Glutamatergic neuron (in vitro differentiated cells): ENCODE measurements at regions not wholly inside any gene's neighbourhood (a gene's known extent, or its start where the extent isn't known, plus 50 kb on each side); places are given as distances from the start of the nearest gene placed in this dataset.

Experiments
- DNase-seq: peaks from one replicate; pipeline ENCODE4 v3.0.0; 2022
- H3K27ac Mint-ChIP-seq: one replicate; pipeline ENCODE4 v1.8.0; 2020; ENCODE audit warnings: mild to moderate bottlenecking, mixed read lengths, inconsistent platforms; ENCODE audit not compliant: unreplicated experiment
- H3K27me3 Mint-ChIP-seq: one replicate; pipeline ENCODE4 v1.8.0; 2020; ENCODE audit warnings: mild to moderate bottlenecking, moderate library complexity, mixed read lengths, inconsistent platforms; ENCODE audit not compliant: unreplicated experiment
- H3K36me3 Mint-ChIP-seq: one replicate; pipeline ENCODE4 v1.8.0; 2020; ENCODE audit warnings: mild to moderate bottlenecking, mixed read lengths, inconsistent platforms; ENCODE audit not compliant: unreplicated experiment
- H3K4me1 Mint-ChIP-seq: one replicate; pipeline ENCODE4 v1.8.0; 2020; ENCODE audit warnings: mild to moderate bottlenecking, low read depth, mixed read lengths, inconsistent platforms; ENCODE audit not compliant: unreplicated experiment
- H3K4me3 Mint-ChIP-seq: one replicate; pipeline ENCODE4 v1.8.0; 2020; ENCODE audit warnings: mild to moderate bottlenecking, mixed read lengths, inconsistent platforms; ENCODE audit not compliant: unreplicated experiment
- H3K9me3 Mint-ChIP-seq: one replicate; pipeline ENCODE4 v1.8.0; 2020; ENCODE audit warnings: mild to moderate bottlenecking, moderate library complexity, mixed read lengths, inconsistent platforms; ENCODE audit not compliant: unreplicated experiment
- CTCF ChIP-seq: fragments of 200-600 bp; sonication (generic); IDR thresholded peaks from one replicate; pipeline ENCODE4 v1.5.0; 2021; ENCODE audit not compliant: partially characterized antibody, unreplicated experiment

DNA sequence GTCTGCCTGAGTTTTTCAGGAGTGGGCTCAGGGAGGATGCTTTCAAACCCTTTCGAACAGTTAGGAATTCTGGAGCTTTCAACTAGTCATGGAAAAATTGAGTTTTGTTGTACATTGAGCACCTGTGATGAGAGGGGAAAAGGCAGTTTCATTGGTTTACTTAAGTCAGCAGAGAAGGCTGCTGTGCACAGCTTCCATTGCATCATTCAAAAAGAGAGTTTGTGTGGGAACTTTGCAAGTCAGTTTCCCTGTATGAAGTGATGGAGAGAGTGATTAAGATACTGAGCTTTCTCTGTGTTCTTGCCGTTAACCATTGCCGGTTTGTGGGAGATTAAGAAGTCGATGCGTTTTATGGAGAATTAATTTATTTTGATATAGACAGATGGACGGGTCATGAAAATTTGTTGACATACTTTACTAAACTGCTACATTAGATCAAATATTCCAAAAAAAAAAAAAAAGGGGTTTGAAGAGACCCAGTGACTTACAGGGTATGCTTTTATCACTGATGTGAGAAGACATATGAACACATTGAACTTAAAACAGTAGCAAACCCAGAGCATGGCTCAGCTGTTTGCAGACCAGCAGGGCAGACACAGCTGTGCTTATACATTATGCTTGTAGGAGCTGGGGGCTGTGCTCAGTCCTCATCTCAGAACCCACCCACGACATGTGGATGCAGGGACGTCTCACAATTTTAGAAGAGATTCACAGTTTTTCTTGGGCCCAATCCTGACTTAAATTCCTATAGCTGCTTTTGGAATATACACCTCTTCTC is 234.1 kb downstream of the SOX4 start:
- Mint-ChIP-seq H3K36me3 (peaks cover 4% of the 10 kb centered on the region), H3K9me3 (peaks cover 11% of the 10 kb centered on the region), H3K4me1 (peaks cover 46% of the 10 kb centered on the region), H3K27me3 (peaks cover 2% of the 10 kb centered on the region), H3K4me3 (peak overlapping the region; percentile 64), H3K27ac (peak overlapping the region; percentile 91)
- TF ChIP-seq CTCF, result no peak
- peak; percentile 43 for DNase-seq

DNA sequence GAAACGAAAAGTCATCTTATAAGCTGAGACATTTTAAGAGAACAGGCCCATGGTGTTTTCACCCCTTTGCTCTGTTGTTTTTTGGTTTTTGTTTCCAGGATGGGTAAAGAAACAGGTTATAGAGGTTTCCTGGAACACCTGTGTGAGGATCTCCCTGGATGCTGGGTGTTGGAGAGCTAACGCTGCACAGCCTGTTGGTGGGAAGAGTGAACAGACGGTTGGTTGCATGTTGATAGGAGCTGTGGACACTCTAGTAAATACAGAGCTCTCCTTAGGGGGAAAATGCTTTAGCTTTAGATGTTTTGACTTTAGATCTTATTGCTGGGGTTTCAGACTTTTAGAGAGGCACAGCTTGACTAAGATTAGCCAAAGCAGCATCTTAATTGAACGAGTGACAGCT is 235.2 kb downstream of the SOX4 start:
- TF ChIP-seq CTCF, result no peak
- H3K27ac Mint-ChIP-seq, result peak overlapping the region; percentile 91
- H3K9me3 Mint-ChIP-seq, result peaks cover 11% of the 10 kb centered on the region
- H3K36me3 Mint-ChIP-seq, result peaks cover 4% of the 10 kb centered on the region
- peak overlapping the region; percentile 64 for H3K4me3 Mint-ChIP-seq
- peaks cover 45% of the 10 kb centered on the region for H3K4me1 Mint-ChIP-seq
- no peak for DNase-seq
- H3K27me3 Mint-ChIP-seq, result peaks cover 2% of the 10 kb centered on the region

DNA sequence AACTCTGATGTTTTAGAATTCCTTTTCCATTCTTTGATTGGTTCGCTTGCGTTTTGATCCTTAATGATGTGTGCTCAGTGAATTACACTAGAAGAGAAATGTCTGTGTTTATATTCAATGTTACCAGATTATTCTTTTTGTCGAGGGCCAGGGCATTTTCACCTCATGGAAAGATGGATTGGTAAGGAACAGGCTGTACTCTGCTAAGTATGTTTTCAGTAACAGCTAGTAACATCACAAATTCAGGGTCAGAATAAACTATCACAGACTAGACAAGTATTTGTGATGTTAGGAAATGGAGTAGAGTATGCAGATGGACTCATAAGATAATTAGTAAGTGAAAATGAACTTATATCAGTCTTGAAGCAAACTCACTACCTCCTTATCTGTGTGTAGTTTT is 235.6 kb downstream of the SOX4 start:
- Mint-ChIP-seq H3K27ac (peak overlapping the region; percentile 91), H3K4me3 (peak overlapping the region; percentile 14), H3K27me3 (peaks cover 2% of the 10 kb centered on the region), H3K9me3 (peaks cover 11% of the 10 kb centered on the region), H3K4me1 (peaks cover 45% of the 10 kb centered on the region), H3K36me3 (peaks cover 4% of the 10 kb centered on the region)
- no peak for DNase-seq
- no peak for TF ChIP-seq CTCF

DNA sequence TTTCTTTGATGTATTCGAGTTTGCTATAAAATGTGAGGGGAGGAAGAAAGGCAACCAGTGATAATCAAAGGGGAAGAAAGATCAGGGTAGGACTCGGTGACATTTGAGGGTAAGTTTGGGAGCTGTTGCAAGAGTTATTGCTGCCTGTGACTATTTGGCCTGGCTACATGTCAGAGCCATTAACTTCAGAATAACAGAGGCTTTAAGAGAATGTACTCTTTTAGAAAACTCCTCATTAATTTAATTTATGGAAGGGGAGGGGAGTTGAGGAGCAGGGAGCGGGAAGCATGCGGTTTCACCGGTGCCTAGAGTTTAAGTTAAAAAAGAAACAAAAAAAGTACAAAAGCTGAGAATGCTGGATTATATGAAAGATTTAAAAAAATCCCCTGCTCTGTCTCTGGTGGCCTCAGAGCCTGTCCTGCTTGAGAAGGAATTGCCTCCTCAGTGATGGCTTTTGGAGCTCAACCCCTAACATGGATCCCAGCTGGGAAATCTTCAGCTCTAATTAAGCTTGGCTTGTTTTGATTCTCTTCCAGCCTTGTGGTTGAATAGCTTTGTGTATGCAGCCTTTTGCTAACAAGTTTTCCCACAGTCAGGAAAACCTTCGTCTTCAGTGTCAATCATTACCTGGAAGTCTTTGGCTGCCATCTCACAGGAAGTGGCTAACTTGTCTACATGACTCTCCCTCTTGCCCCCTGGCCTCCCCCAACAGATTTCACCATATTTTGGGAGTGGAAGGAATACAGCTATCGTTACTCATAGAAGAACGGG is 238.2 kb downstream of the SOX4 start:
- H3K9me3 Mint-ChIP-seq, result peaks cover 12% of the 10 kb centered on the region
- H3K27me3 Mint-ChIP-seq, result peaks cover 2% of the 10 kb centered on the region
- H3K4me3 Mint-ChIP-seq, result no peak overlapping the region
- no peak for TF ChIP-seq CTCF
- peaks cover 4% of the 10 kb centered on the region for H3K36me3 Mint-ChIP-seq
- peak overlapping the region; percentile 15 for H3K27ac Mint-ChIP-seq
- H3K4me1 Mint-ChIP-seq, result peaks cover 47% of the 10 kb centered on the region
- no peak for DNase-seq

GRCh38 chr6:21836277-21836676 is 242.7 kb downstream of the SOX4 start:
- Mint-ChIP-seq H3K36me3 (peaks cover 3% of the 10 kb centered on the region), H3K27ac (peak overlapping the region; percentile 7), H3K4me3 (peak overlapping the region; percentile 54), H3K27me3 (peaks cover 10% of the 10 kb centered on the region), H3K9me3 (peaks cover 10% of the 10 kb centered on the region), H3K4me1 (peaks cover 31% of the 10 kb centered on the region)
- no peak for DNase-seq
- TF ChIP-seq CTCF, result no peak
